ENCODE measurements at regions not wholly inside any gene's neighbourhood (a gene's known extent, or its start where the extent isn't known, plus 50 kb on each side); places are given as distances from the start of the nearest gene placed in this dataset.

DNA sequence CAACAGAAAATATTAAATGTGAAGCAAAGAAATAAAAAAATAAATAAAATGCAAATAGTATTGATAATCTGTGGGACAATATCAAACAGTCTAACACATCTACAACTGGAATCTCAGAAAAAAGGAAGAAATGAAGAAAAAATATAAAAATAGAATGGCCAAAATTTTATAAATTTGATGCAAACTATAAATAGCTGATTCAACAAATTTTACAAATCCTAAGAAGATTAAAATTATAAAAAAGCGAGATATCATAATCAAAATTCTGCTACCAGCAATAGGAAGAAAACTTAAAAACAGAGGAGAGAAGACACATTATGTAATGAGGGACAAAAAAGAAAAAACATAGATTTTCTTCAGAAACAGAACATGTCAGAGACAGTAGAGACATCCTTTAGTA, 129.2 kb upstream of the IRX1 start:
- TF ChIP-seq NANOG (IDR thresholded peaks at IDR 0.05; ENCODE audit: borderline replicate concordance) = no peak
- no peak for TF ChIP-seq REST (IDR thresholded peaks at IDR 0.05; ENCODE audit: unreplicated experiment)
- TF ChIP-seq CTCF (conservative IDR thresholded peaks at IDR 0.05; ENCODE audit: low read depth in 2 of 2) = no peak
- no peak for TF ChIP-seq EZH2 (IDR thresholded peaks at IDR 0.05; ENCODE audit: low read depth, unreplicated experiment)
- no peak for TF ChIP-seq POLR2AphosphoS5 (IDR thresholded peaks at IDR 0.05; ENCODE audit: low read depth)
- TF ChIP-seq ZNF114 (CRISPR knock-in tag; IDR thresholded peaks at IDR 0.05) = no peak
